ENCODE measurements at regions not wholly inside any gene's neighbourhood (a gene's known extent, or its start where the extent isn't known, plus 50 kb on each side); places are given as distances from the start of the nearest gene placed in this dataset.

DNA sequence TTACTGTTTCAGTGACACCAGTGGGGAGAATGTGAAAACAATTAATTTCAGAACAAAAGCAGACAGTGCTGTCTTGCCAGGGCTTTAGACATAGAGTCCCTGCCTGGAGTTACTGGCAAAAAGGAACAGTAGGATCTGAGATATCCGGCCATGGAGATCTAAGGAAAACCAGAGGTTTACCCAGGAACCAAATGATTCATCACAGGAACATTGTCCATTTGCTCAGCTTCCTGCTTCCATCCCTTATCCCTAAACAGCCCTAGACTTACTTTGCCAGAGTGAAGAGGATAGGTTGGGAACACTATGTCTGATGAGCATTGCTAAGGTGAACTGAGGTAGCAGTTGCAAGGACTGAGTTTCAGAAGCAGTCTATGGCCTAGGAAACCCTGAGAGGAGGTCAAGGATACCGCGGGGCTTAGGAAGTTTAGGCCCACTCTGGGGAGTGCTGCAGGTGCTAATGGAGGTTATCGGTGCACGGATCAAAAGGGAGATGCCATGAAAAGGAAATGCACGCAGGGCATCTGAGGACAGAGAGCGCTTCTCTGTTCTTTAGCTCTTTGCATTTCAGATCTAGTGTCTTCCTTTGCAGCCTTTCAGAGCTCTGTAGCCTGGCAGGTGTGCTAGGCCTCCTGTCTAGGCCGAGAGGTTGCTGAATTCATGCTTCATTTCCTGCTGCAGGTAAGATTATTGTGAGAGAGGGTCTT lies 223.9 kb downstream of the CDCA7 start:
- no peaks in the 10 kb centered on the region for H3K4me1 ChIP-seq (ENCODE audit: control insufficient read depth, insufficient read depth, low read length)
- H3K9me3 ChIP-seq (ENCODE audit: control insufficient read depth, insufficient read depth, low read length) = no peaks in the 10 kb centered on the region
- no peak overlapping the region for H3K27ac ChIP-seq (ENCODE audit: low read depth, low read length)
- H3K27me3 ChIP-seq (ENCODE audit: control insufficient read depth, insufficient read depth, low read length) = no peaks in the 10 kb centered on the region
- 90% methylated on average over 8 of the region's 8 CpGs for WGBS (ENCODE audit: insufficient coverage)
- no peak overlapping the region for H3K4me3 ChIP-seq (ENCODE audit: low read depth, low read length)
- no peaks in the 10 kb centered on the region for H3K36me3 ChIP-seq (ENCODE audit: control insufficient read depth, insufficient read depth, low read length)
- DNase-seq (ENCODE audit: low read depth in 4 of 6, low spot score in 6 of 6) = no peak

DNA sequence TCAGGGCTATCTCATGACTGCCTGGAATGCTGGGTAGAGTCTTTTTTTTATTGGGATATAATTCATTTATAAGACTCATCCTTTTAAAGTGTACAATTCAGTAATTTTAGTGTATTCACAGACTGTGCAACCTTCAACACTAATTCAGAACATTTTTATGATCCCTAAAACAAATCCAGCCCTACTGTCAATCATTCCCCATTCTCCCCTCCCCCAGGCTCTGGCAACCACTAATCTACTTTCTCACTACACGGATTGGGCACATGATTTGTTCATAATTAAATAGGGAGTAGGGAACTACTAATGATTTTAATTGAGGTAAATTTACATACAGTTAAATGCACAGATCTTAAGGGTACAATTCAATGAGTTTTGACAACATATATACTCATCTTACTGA lies 225.7 kb downstream of the CDCA7 start:
- no peaks in the 10 kb centered on the region for H3K9me3 ChIP-seq (ENCODE audit: control insufficient read depth, insufficient read depth, low read length)
- no peaks in the 10 kb centered on the region for H3K36me3 ChIP-seq (ENCODE audit: control insufficient read depth, insufficient read depth, low read length)
- no peak for DNase-seq (ENCODE audit: low read depth in 4 of 6, low spot score in 6 of 6)
- no peaks in the 10 kb centered on the region for H3K27me3 ChIP-seq (ENCODE audit: control insufficient read depth, insufficient read depth, low read length)
- no CpG with 5 or more reads among the region's 1 CpG for WGBS (ENCODE audit: insufficient coverage)
- H3K4me3 ChIP-seq (ENCODE audit: low read depth, low read length) = no peak overlapping the region
- no peak overlapping the region for H3K27ac ChIP-seq (ENCODE audit: low read depth, low read length)
- H3K4me1 ChIP-seq (ENCODE audit: control insufficient read depth, insufficient read depth, low read length) = no peaks in the 10 kb centered on the region

DNA sequence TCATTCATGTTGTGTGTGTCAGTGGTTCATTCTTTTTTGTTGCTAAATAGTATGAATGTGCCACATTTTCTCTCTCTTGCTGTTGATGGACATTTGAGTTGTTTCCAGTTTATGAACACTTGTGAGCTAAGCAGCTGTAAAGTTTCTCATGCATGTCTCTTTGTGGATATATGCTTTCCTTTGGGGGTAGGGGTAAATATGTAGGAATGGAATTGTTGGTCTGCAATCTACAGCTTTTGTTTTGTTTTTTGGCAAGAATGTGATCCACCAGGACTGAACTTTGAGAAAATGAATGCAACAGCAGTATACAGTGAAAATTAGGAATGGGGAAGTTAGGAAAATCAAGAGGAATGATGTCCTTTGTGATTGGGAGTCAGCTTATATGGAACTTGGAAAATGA lies 226.3 kb downstream of the CDCA7 start:
- no peaks in the 10 kb centered on the region for H3K36me3 ChIP-seq (ENCODE audit: control insufficient read depth, insufficient read depth, low read length)
- H3K4me1 ChIP-seq (ENCODE audit: control insufficient read depth, insufficient read depth, low read length) = no peaks in the 10 kb centered on the region
- no peak overlapping the region for H3K27ac ChIP-seq (ENCODE audit: low read depth, low read length)
- no peaks in the 10 kb centered on the region for H3K9me3 ChIP-seq (ENCODE audit: control insufficient read depth, insufficient read depth, low read length)
- no peak overlapping the region for H3K4me3 ChIP-seq (ENCODE audit: low read depth, low read length)
- H3K27me3 ChIP-seq (ENCODE audit: control insufficient read depth, insufficient read depth, low read length) = no peaks in the 10 kb centered on the region
- DNase-seq (ENCODE audit: low read depth in 4 of 6, low spot score in 6 of 6) = no peak

DNA sequence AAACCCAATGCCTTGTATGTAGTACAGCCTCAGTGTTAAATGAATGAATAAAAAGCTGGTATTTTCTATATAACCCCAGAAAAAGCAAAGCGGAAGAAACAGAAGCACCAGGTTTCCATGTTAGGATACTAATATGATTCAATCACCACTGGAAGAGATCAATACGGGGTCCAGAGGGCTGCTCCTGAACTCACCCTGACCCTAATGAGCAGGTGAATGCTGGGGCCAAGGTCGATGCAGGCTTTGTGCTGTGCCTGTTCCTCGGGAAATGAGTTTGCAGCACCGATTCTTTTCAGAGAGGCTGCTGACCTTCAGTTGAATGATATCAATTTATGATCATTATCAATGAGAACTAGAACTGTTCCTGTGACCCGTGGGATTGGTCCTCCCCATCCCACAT lies 228.5 kb downstream of the CDCA7 start:
- H3K27me3 ChIP-seq (ENCODE audit: control insufficient read depth, insufficient read depth, low read length) = no peaks in the 10 kb centered on the region
- no peaks in the 10 kb centered on the region for H3K9me3 ChIP-seq (ENCODE audit: control insufficient read depth, insufficient read depth, low read length)
- no peak for DNase-seq (ENCODE audit: low read depth in 4 of 6, low spot score in 6 of 6)
- H3K27ac ChIP-seq (ENCODE audit: low read depth, low read length) = no peak overlapping the region
- no peak overlapping the region for H3K4me3 ChIP-seq (ENCODE audit: low read depth, low read length)
- H3K4me1 ChIP-seq (ENCODE audit: control insufficient read depth, insufficient read depth, low read length) = no peaks in the 10 kb centered on the region
- H3K36me3 ChIP-seq (ENCODE audit: control insufficient read depth, insufficient read depth, low read length) = no peaks in the 10 kb centered on the region
- 58% methylated on average over 3 of the region's 6 CpGs for WGBS (ENCODE audit: insufficient coverage)

DNA sequence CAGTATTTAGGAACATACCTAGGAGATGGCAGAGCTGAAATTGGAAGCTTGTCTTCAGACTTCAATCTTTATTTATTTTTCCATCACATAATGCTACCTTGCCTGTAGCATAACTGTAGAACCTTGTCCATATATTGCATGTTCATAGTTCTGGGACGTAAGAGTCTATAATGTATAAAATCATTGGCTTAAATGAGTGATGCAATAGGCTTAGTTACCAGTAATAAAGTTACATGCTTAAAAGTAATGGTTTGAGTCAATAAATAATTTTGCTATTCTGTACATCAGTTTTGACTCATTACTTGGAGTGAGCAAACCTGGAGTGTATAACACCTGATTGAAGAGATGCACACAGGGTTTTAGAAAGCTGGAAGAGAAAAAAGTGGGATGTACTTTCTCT lies 229.3 kb downstream of the CDCA7 start:
- H3K27ac ChIP-seq (ENCODE audit: low read depth, low read length) = no peak overlapping the region
- no peaks in the 10 kb centered on the region for H3K27me3 ChIP-seq (ENCODE audit: control insufficient read depth, insufficient read depth, low read length)
- H3K4me3 ChIP-seq (ENCODE audit: low read depth, low read length) = no peak overlapping the region
- H3K4me1 ChIP-seq (ENCODE audit: control insufficient read depth, insufficient read depth, low read length) = no peaks in the 10 kb centered on the region
- no CpG with 5 or more reads among the region's 1 CpG for WGBS (ENCODE audit: insufficient coverage)
- DNase-seq (ENCODE audit: low read depth in 4 of 6, low spot score in 6 of 6) = no peak
- no peaks in the 10 kb centered on the region for H3K36me3 ChIP-seq (ENCODE audit: control insufficient read depth, insufficient read depth, low read length)
- no peaks in the 10 kb centered on the region for H3K9me3 ChIP-seq (ENCODE audit: control insufficient read depth, insufficient read depth, low read length)

DNA sequence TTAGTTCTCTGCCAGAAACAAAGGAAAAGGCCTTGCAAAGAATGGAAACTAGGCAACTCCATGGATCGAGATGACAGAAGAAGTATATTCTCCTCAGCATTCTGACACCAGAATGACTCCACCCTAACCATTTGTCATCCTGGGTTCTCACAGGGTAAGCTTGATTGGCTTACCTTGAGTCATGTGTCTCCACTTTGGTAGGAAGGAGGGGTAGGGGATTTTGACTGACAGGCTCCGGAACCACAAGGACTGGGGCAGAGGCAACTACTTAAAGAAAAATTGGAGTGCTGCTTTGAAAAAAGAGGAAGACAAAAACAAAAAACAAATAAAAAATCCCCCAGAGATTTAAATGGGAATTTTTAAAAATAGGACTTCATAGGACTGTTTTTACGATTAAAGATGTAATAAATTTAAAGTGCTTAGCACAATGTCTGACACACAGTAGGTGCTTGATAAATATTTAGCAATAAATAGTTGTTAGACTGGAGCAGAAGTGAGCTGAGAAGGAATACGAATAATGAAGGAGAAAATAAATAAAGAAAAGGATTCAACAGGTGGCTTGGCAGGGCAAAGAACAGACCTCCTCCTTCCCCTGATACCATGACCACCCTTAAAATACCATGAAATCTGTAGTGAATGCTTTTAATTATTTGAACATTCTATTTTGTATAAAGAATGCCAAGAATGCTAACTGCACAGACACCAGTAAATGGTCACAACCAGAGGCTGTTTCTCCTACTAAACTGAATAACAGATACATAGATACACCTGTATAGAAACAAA lies 230.2 kb downstream of the CDCA7 start:
- no CpG with 5 or more reads among the region's 4 CpGs for WGBS (ENCODE audit: insufficient coverage)
- Histone ChIP-seq H3K36me3 (ENCODE audit: control insufficient read depth, insufficient read depth, low read length) (no peaks in the 10 kb centered on the region), H3K27ac (ENCODE audit: low read depth, low read length) (no peak overlapping the region), H3K4me1 (ENCODE audit: control insufficient read depth, insufficient read depth, low read length) (no peaks in the 10 kb centered on the region), H3K9me3 (ENCODE audit: control insufficient read depth, insufficient read depth, low read length) (no peaks in the 10 kb centered on the region), H3K4me3 (ENCODE audit: low read depth, low read length) (no peak overlapping the region), H3K27me3 (ENCODE audit: control insufficient read depth, insufficient read depth, low read length) (no peaks in the 10 kb centered on the region)
- no peak for DNase-seq (ENCODE audit: low read depth in 4 of 6, low spot score in 6 of 6)

DNA sequence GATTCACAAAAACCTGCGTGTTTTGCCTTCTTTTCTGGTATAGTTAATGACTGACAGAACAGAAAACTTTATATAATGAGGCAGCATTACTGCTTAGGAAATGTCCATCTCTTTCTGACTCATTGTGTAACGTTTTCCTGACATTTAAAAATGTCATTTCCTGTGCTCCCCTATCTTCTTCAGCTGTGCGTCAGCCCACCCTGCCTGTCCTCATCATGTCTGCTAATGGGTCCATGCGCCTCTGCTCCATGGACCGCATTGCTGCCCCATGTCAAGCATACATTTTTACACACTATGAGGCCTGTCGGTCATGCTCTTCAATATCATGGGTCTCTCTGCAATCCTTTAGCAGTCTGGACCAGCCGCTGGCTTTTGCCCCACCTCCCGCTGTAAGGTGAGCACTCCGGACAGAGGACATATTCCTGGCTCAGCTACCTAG lies 234.3 kb downstream of the CDCA7 start:
- DNase-seq (ENCODE audit: low read depth in 4 of 6, low spot score in 6 of 6) = no peak
- Histone ChIP-seq H3K4me1 (ENCODE audit: control insufficient read depth, insufficient read depth, low read length) (peaks cover 3% of the 10 kb centered on the region), H3K27ac (ENCODE audit: low read depth, low read length) (no peak overlapping the region), H3K4me3 (ENCODE audit: low read depth, low read length) (no peak overlapping the region), H3K27me3 (ENCODE audit: control insufficient read depth, insufficient read depth, low read length) (no peaks in the 10 kb centered on the region), H3K36me3 (ENCODE audit: control insufficient read depth, insufficient read depth, low read length) (no peaks in the 10 kb centered on the region), H3K9me3 (ENCODE audit: control insufficient read depth, insufficient read depth, low read length) (no peaks in the 10 kb centered on the region)
- 91% methylated on average over 8 of the region's 9 CpGs for WGBS (ENCODE audit: insufficient coverage)

DNA sequence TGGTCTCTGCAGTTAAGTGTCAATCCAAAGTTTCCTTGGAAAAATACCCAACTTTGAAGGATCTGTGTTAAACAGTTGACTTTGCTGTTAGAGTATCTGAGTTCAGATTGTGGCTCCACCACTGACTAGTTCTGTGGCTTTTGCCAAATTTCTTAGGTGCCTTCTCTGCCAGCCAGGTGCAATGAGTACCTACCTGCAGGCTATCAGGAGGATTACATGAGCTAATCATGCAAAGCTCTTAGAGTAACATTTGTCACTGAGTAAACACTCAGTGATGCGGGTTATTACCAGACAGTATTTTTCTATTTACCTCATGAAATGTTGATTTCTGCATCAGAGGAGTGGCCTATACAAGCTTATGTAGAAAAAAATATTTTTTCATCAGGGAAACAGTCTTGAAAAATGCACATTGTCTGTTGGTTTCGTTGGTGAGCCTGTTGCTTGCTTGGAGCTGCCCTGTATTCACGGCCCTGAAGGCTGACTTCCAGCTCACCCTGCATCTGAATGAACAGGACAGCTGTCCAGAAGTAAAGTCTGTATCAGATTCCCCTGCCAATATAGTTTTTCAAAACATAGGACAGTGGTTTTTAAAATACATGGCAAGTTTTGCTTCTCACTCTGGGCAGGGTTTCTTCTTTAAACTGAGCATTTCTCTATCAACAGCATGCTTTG lies 235.1 kb downstream of the CDCA7 start:
- Histone ChIP-seq H3K36me3 (ENCODE audit: control insufficient read depth, insufficient read depth, low read length) (no peaks in the 10 kb centered on the region), H3K9me3 (ENCODE audit: control insufficient read depth, insufficient read depth, low read length) (no peaks in the 10 kb centered on the region), H3K4me1 (ENCODE audit: control insufficient read depth, insufficient read depth, low read length) (peaks cover 3% of the 10 kb centered on the region), H3K27ac (ENCODE audit: low read depth, low read length) (no peak overlapping the region), H3K4me3 (ENCODE audit: low read depth, low read length) (no peak overlapping the region), H3K27me3 (ENCODE audit: control insufficient read depth, insufficient read depth, low read length) (no peaks in the 10 kb centered on the region)
- DNase-seq (ENCODE audit: low read depth in 4 of 6, low spot score in 6 of 6) = no peak
- 63% methylated on average over 2 of the region's 3 CpGs for WGBS (ENCODE audit: insufficient coverage)

DNA sequence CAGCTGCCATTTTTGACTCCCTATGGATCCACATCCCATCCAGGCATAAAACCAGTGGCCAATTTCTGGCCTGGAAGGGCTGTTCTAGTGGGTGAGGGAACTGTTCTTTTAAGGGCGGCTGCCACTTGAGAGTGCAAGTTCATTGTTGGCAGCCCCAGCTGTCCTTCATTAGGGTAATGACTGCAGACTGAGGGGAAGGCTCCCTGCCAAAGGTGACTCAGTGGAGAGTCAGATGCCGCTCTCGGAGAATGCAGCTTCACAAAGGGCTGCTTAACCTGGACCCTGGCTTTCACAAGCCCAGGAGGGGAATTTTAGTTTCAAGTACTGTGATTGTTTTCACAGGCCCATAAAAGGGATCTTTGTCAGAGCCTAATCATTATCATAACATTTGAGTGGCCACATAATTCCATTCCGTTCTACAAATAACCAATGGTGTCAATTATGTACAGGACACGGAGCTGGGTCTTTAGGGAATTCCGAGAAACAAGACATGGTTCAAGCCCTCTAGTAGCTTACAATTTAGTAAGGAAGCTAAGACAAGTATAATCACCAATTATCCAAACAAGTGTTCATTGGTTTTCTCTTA lies 235.7 kb downstream of the CDCA7 start:
- H3K9me3 ChIP-seq (ENCODE audit: control insufficient read depth, insufficient read depth, low read length) = no peaks in the 10 kb centered on the region
- peak in 2 of 6 donors; percentile 37 to 67 for DNase-seq (ENCODE audit: low read depth in 4 of 6, low spot score in 6 of 6)
- WGBS (ENCODE audit: insufficient coverage) = 55% methylated on average over 3 of the region's 6 CpGs
- no peak overlapping the region for H3K4me3 ChIP-seq (ENCODE audit: low read depth, low read length)
- H3K36me3 ChIP-seq (ENCODE audit: control insufficient read depth, insufficient read depth, low read length) = no peaks in the 10 kb centered on the region
- no peak overlapping the region for H3K27ac ChIP-seq (ENCODE audit: low read depth, low read length)
- no peaks in the 10 kb centered on the region for H3K27me3 ChIP-seq (ENCODE audit: control insufficient read depth, insufficient read depth, low read length)
- peaks cover 3% of the 10 kb centered on the region for H3K4me1 ChIP-seq (ENCODE audit: control insufficient read depth, insufficient read depth, low read length)

All from spinal cord (tissue), 9 donors.